ENCODE measurements at regions not wholly inside any gene's neighbourhood (a gene's known extent, or its start where the extent isn't known, plus 50 kb on each side); places are given as distances from the start of the nearest gene placed in this dataset.

GRCh38 chr2:3075316-3075990 is 302.2 kb downstream of the EIPR1 start:
- TF ChIP-seq HNF4G (IDR thresholded peaks at IDR 0.05) (no peak), YY1 (IDR thresholded peaks at IDR 0.05) (no peak), GABPA (IDR thresholded peaks at IDR 0.05 in 1 of 2, conservative IDR thresholded peaks at IDR 0.05 in 1 of 2) (no peak), RXRA (IDR thresholded peaks at IDR 0.05) (no peak), TAF1 (conservative IDR thresholded peaks at IDR 0.05) (no peak), MAX (IDR thresholded peaks at IDR 0.05) (no peak), FOXA1 (IDR thresholded peaks at IDR 0.05) (no peak), REST (IDR thresholded peaks at IDR 0.05) (no peak)
- 84% methylated on average over 11 of the region's 11 CpGs for WGBS
- H3K4me3 ChIP-seq (ENCODE audit: low read depth in 1 of 3, low read length in 3 of 3) = no peak overlapping the region
- no peaks in the 10 kb centered on the region for H3K27me3 ChIP-seq (ENCODE audit: control insufficient read depth in 4 of 4, insufficient read depth in 4 of 4, low read length in 3 of 4)
- no peak for DNase-seq (ENCODE audit: low spot score)
- H3K9me3 ChIP-seq (ENCODE audit: control insufficient read depth in 4 of 4, low read length in 3 of 4) = no peaks in the 10 kb centered on the region
- no peak overlapping the region for H3K27ac ChIP-seq (ENCODE audit: low read depth in 1 of 2, low read length in 2 of 2)
- H3K9ac ChIP-seq (ENCODE audit: low read depth in 1 of 2, low read length in 2 of 2) = no peak overlapping the region
- H3K36me3 ChIP-seq (ENCODE audit: control insufficient read depth in 4 of 4, insufficient read depth in 3 of 4, low read depth in 1 of 4, low read length in 3 of 4) = no peaks in the 10 kb centered on the region
- H3K4me1 ChIP-seq (ENCODE audit: control insufficient read depth in 4 of 4, insufficient read depth in 4 of 4, low read length in 3 of 4) = no peaks in the 10 kb centered on the region

- no peaks in the 10 kb centered on the region for H3K4me1 ChIP-seq (ENCODE audit: control insufficient read depth in 4 of 4, insufficient read depth in 4 of 4, low read length in 3 of 4)
- H3K4me3 ChIP-seq (ENCODE audit: low read depth in 1 of 3, low read length in 3 of 3) = no peak overlapping the region
- H3K27ac ChIP-seq (ENCODE audit: low read depth in 1 of 2, low read length in 2 of 2) = no peak overlapping the region
- TF ChIP-seq TAF1 (conservative IDR thresholded peaks at IDR 0.05) (no peak), JUND (IDR thresholded peaks at IDR 0.05) (no peak), NR2F2 (IDR thresholded peaks at IDR 0.05) (no peak), FOXA1 (IDR thresholded peaks at IDR 0.05) (no peak), HNF4A (conservative IDR thresholded peaks at IDR 0.05) (no peak), CTCF (IDR thresholded peaks at IDR 0.05; ENCODE audit: low read depth, low read length, missing input control) (no peak), ATF3 (IDR thresholded peaks at IDR 0.05) (no peak), FOXA2 (IDR thresholded peaks at IDR 0.05) (no peak), ZBTB33 (IDR thresholded peaks at IDR 0.05) (no peak), HNF4G (IDR thresholded peaks at IDR 0.05) (no peak), RXRA (IDR thresholded peaks at IDR 0.05) (no peak)
- DNase-seq (ENCODE audit: low spot score) = no peak
- H3K27me3 ChIP-seq (ENCODE audit: control insufficient read depth in 4 of 4, insufficient read depth in 4 of 4, low read length in 3 of 4) = no peaks in the 10 kb centered on the region
- H3K9me3 ChIP-seq (ENCODE audit: control insufficient read depth in 4 of 4, low read length in 3 of 4) = no peaks in the 10 kb centered on the region
- no peaks in the 10 kb centered on the region for H3K36me3 ChIP-seq (ENCODE audit: control insufficient read depth in 4 of 4, insufficient read depth in 3 of 4, low read depth in 1 of 4, low read length in 3 of 4)
- WGBS = 82% methylated on average over 14 of the region's 14 CpGs
- no peak overlapping the region for H3K9ac ChIP-seq (ENCODE audit: low read depth in 1 of 2, low read length in 2 of 2)
Measured at GRCh38 chr2:3073704-3074103, 303.9 kb downstream of the EIPR1 start.

All from liver (tissue), 8 donors.